Trophoblast cell (in vitro differentiated cells and primary cell): ENCODE measurements at regions not wholly inside any gene's neighbourhood (a gene's known extent, or its start where the extent isn't known, plus 50 kb on each side); places are given as distances from the start of the nearest gene placed in this dataset.
"Not testable (repeated sequence)": the region's sequence is repeated elsewhere in the genome, so short reads cannot be mapped to it uniquely, and the experiment has no call there.

Source experiments
- DNase-seq, 2 donors: peaks; one replicate each; pipeline ENCODE4 v3.0.0-alpha.2; 2016
- H2AFZ ChIP-seq: 2 replicates; pipeline ENCODE4 v1.6.1; 2013; ENCODE audit warnings: low read length, moderate library complexity, mild to moderate bottlenecking; ENCODE audit not compliant: insufficient read depth, poor library complexity
- H2AK5ac ChIP-seq: 2 replicates; pipeline ENCODE4 v1.6.1; 2013; ENCODE audit warnings: mild to moderate bottlenecking, low read length
- H2BK120ac ChIP-seq: 2 replicates; pipeline ENCODE4 v1.6.1; 2013; ENCODE audit warnings: low read length, mild to moderate bottlenecking, moderate library complexity; ENCODE audit not compliant: insufficient read depth, poor library complexity
- H2BK12ac ChIP-seq: 2 replicates; pipeline ENCODE4 v1.6.1; 2013; ENCODE audit warnings: mild to moderate bottlenecking, low read length, moderate library complexity
- H2BK5ac ChIP-seq: 2 replicates; pipeline ENCODE4 v1.6.1; 2013; ENCODE audit warnings: low read length, low read depth, moderate library complexity, mild to moderate bottlenecking; ENCODE audit not compliant: poor library complexity
- H3K14ac ChIP-seq: 2 replicates; pipeline ENCODE4 v1.6.1; 2013; ENCODE audit warnings: mild to moderate bottlenecking, low read length
- H3K18ac ChIP-seq: 2 replicates; pipeline ENCODE4 v1.6.1; 2013; ENCODE audit warnings: mild to moderate bottlenecking, low read length
- H3K23ac ChIP-seq: 2 replicates; pipeline ENCODE4 v1.6.1; 2013; ENCODE audit warnings: low read length
- H3K27ac ChIP-seq: 2 replicates; pipeline ENCODE4 v1.5.1; 2013; ENCODE audit warnings: low read depth, mild to moderate bottlenecking, inconsistent platforms, low read length, moderate library complexity
- H3K27me3 ChIP-seq: 2 replicates; pipeline ENCODE4 v1.6.1; 2013; ENCODE audit warnings: inconsistent platforms, mild to moderate bottlenecking, low read length, moderate library complexity; ENCODE audit not compliant: insufficient read depth
- H3K36me3 ChIP-seq, 2 experiments: 1 replicate in 1 of 2; 2 replicates in 1 of 2; pipeline ENCODE4 v1.6.1; 2013; ENCODE audit warnings: low read length in 2 of 2, mild to moderate bottlenecking in 2 of 2, moderate library complexity in 1 of 2; ENCODE audit not compliant: insufficient read depth in 2 of 2, control insufficient read depth in 1 of 2
- H3K4ac ChIP-seq: 2 replicates; pipeline ENCODE4 v1.6.1; 2013; ENCODE audit warnings: low read depth, mild to moderate bottlenecking, low read length, moderate library complexity
- H3K4me1 ChIP-seq, 2 experiments: 1 replicate in 1 of 2; 2 replicates in 1 of 2; pipeline ENCODE4 v1.6.1; 2013; ENCODE audit warnings: low read length in 2 of 2, mild to moderate bottlenecking in 2 of 2, moderate library complexity in 1 of 2; ENCODE audit not compliant: insufficient read depth in 2 of 2, control insufficient read depth in 1 of 2
- H3K4me2 ChIP-seq: 2 replicates; pipeline ENCODE4 v1.6.1; 2013; ENCODE audit warnings: inconsistent platforms, mild to moderate bottlenecking, low read length, moderate library complexity
- H3K4me3 ChIP-seq: 2 replicates; pipeline ENCODE4 v1.5.1; 2013; ENCODE audit warnings: mild to moderate bottlenecking, low read depth, low read length, inconsistent platforms
- H3K79me1 ChIP-seq: one replicate; pipeline ENCODE4 v1.6.1; 2013; ENCODE audit warnings: low read length
- H3K79me2 ChIP-seq: 2 replicates; pipeline ENCODE4 v1.6.1; 2013; ENCODE audit warnings: low read length, mild to moderate bottlenecking; ENCODE audit not compliant: control insufficient read depth, insufficient read depth, poor library complexity
- H3K9ac ChIP-seq: 2 replicates; pipeline ENCODE4 v1.6.1; 2013; ENCODE audit warnings: mild to moderate bottlenecking, low read length
- H3K9me3 ChIP-seq: 2 replicates; pipeline ENCODE4 v1.6.1; 2013; ENCODE audit warnings: low read depth, mild to moderate bottlenecking, control low read depth, inconsistent platforms, low read length; ENCODE audit not compliant: insufficient read depth
- H4K12ac ChIP-seq: 2 replicates; pipeline ENCODE4 v1.6.1; 2013; ENCODE audit warnings: low read depth, mild to moderate bottlenecking, low read length, moderate library complexity
- H4K8ac ChIP-seq: 2 replicates; pipeline ENCODE4 v1.6.1; 2013; ENCODE audit warnings: low read depth, mild to moderate bottlenecking, low read length, moderate library complexity
- H4K91ac ChIP-seq: one replicate; pipeline ENCODE4 v1.6.1; 2013; ENCODE audit warnings: low read depth, mild to moderate bottlenecking, low read length, moderate library complexity
- WGBS: extraction: QIAGEN DNeasy Blood & Tissue Kit; methylation state at CpG from one replicate; pipeline ENCODE4 v1.1.7; 2013; ENCODE audit warnings: missing lambda C conversion rate; ENCODE audit not compliant: insufficient read length, insufficient coverage; ENCODE audit errors: extremely low coverage; 5-methylcytosine and 5-hydroxymethylcytosine counted together

- H4K91ac ChIP-seq = no peak overlapping the region
- H3K9me3 ChIP-seq = peaks cover 4% of the 10 kb centered on the region
- no peak overlapping the region for H2AK5ac ChIP-seq
- no peak overlapping the region for H3K27ac ChIP-seq
- no peak overlapping the region for H3K4ac ChIP-seq
- H3K23ac ChIP-seq = no peak overlapping the region
- no peaks in the 10 kb centered on the region for H3K36me3 ChIP-seq
- H3K27me3 ChIP-seq = no peaks in the 10 kb centered on the region
- no peak for DNase-seq
- H3K9ac ChIP-seq = no peak overlapping the region
- H3K18ac ChIP-seq = no peak overlapping the region
- no peaks in the 10 kb centered on the region for H3K79me1 ChIP-seq
- H3K14ac ChIP-seq = no peak overlapping the region
- H3K4me2 ChIP-seq = no peak overlapping the region
- no CpG with 5 or more reads among the region's 7 CpGs for WGBS
- H3K4me1 ChIP-seq = no peaks in the 10 kb centered on the region
- H2BK12ac ChIP-seq = no peak overlapping the region
- H3K79me2 ChIP-seq = no peaks in the 10 kb centered on the region
- no peak overlapping the region for H3K4me3 ChIP-seq
- H4K8ac ChIP-seq = no peak overlapping the region
- H2BK5ac ChIP-seq = no peak overlapping the region
- H4K12ac ChIP-seq = no peak overlapping the region
- no peak overlapping the region for H2AFZ ChIP-seq
- H2BK120ac ChIP-seq = no peak overlapping the region
These were observed 58.3 kb upstream of the ADGRE5 start for GRCh38 chr19:14322889-14323463.

- H3K9ac ChIP-seq = no peak overlapping the region
- no peak overlapping the region for H2AK5ac ChIP-seq
- no peak overlapping the region for H2BK12ac ChIP-seq
- H4K91ac ChIP-seq = no peak overlapping the region
- H3K4me2 ChIP-seq = no peak overlapping the region
- H3K79me1 ChIP-seq = no peaks in the 10 kb centered on the region
- no peak overlapping the region for H2AFZ ChIP-seq
- H3K4ac ChIP-seq = no peak overlapping the region
- no peak overlapping the region for H3K23ac ChIP-seq
- no peak overlapping the region for H2BK5ac ChIP-seq
- H3K27ac ChIP-seq = no peak overlapping the region
- no peaks in the 10 kb centered on the region for H3K4me1 ChIP-seq
- H4K8ac ChIP-seq = no peak overlapping the region
- no peaks in the 10 kb centered on the region for H3K79me2 ChIP-seq
- no CpG with 5 or more reads among the region's 3 CpGs for WGBS
- H3K36me3 ChIP-seq = no peaks in the 10 kb centered on the region
- no peak overlapping the region for H2BK120ac ChIP-seq
- DNase-seq = no peak
- H3K18ac ChIP-seq = no peak overlapping the region
- no peak overlapping the region for H3K14ac ChIP-seq
- no peak overlapping the region for H4K12ac ChIP-seq
- H3K9me3 ChIP-seq = peaks cover 4% of the 10 kb centered on the region
- H3K27me3 ChIP-seq = no peaks in the 10 kb centered on the region
- no peak overlapping the region for H3K4me3 ChIP-seq
These were observed 61.0 kb upstream of the ADGRE5 start for GRCh38 chr19:14320253-14320652.

GRCh38 chr19:14319720-14320119 is 61.5 kb upstream of the ADGRE5 start:
- H2AFZ ChIP-seq, H3K79me1 ChIP-seq, H2BK12ac ChIP-seq, H3K4ac ChIP-seq, H3K18ac ChIP-seq, H2BK120ac ChIP-seq, H3K79me2 ChIP-seq, H3K9ac ChIP-seq, H2BK5ac ChIP-seq, H3K14ac ChIP-seq, H3K9me3 ChIP-seq, H3K36me3 ChIP-seq, DNase-seq, H4K12ac ChIP-seq, H3K4me1 ChIP-seq, H2AK5ac ChIP-seq, H4K91ac ChIP-seq, H3K4me3 ChIP-seq, H4K8ac ChIP-seq, H3K4me2 ChIP-seq, H3K27me3 ChIP-seq, H3K27ac ChIP-seq, H3K23ac ChIP-seq: not testable (repeated sequence)
- no CpG with 5 or more reads among the region's 6 CpGs for WGBS

GRCh38 chr19:14318873-14319272 is 62.4 kb upstream of the ADGRE5 start:
- H3K27ac ChIP-seq = no peak overlapping the region
- WGBS = no CpG with 5 or more reads among the region's 12 CpGs

More at GRCh38 chr19:14318873-14319272, 62.4 kb upstream of the ADGRE5 start:
- Histone ChIP-seq H3K36me3 (no peaks in the 10 kb centered on the region), H2BK120ac (no peak overlapping the region), H2BK5ac (no peak overlapping the region), H3K27me3 (no peaks in the 10 kb centered on the region), H3K79me1 (no peaks in the 10 kb centered on the region), H3K9me3 (peaks cover 4% of the 10 kb centered on the region), H4K8ac (no peak overlapping the region), H2AFZ (no peak overlapping the region), H3K4me1 (no peaks in the 10 kb centered on the region), H3K4ac (no peak overlapping the region), H3K14ac (no peak overlapping the region), H2BK12ac (no peak overlapping the region), H3K23ac (no peak overlapping the region), H2AK5ac (no peak overlapping the region), H4K12ac (no peak overlapping the region), H3K4me3 (peak overlapping the region; percentile 23), H3K79me2 (no peaks in the 10 kb centered on the region), H4K91ac (no peak overlapping the region), H3K4me2 (no peak overlapping the region), H3K9ac (peak overlapping the region; percentile 60), H3K18ac (no peak overlapping the region)
- DNase-seq = peak in 1 of 2 donors; percentile 32
